ENCODE measurements at regions not wholly inside any gene's neighbourhood (a gene's known extent, or its start where the extent isn't known, plus 50 kb on each side); places are given as distances from the start of the nearest gene placed in this dataset.

DNA sequence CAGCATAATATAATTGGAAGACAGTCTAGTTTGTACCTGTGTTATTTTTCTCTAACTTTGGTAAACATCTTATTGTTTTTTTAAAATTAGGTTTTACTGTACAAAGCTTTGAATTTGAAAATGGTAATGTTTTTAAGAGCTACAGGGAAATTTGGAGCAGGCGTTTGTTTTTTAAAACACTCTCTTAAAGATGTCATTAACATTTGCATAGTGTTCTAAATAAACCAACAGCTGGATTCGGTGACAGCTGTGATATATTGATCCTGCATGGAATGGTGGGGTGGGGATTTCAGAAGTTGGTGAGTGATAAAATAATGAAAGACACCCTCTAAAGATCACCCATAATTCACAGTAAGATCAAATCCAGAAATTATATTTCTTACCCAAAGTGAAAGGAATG lies 97.9 kb upstream of the PRL start:
- H4K20me1 ChIP-seq (ENCODE audit: low read length), result no peaks in the 10 kb centered on the region
- ChIA-PET POLR2A (ENCODE audit: unreplicated experiment) (no interaction called here), CTCF (no interaction called here)
- H3K4me1 ChIP-seq (ENCODE audit: insufficient read depth, low read length), result peaks cover 8% of the 10 kb centered on the region
- no peak for TF ChIP-seq EZH2 (IDR thresholded peaks at IDR 0.05; ENCODE audit: low read length, unreplicated experiment)
- TF ChIP-seq EZH2phosphoT487 (IDR thresholded peaks at IDR 0.05; ENCODE audit: borderline replicate concordance, low read length), result no peak
- TF ChIP-seq, protein P1, sequence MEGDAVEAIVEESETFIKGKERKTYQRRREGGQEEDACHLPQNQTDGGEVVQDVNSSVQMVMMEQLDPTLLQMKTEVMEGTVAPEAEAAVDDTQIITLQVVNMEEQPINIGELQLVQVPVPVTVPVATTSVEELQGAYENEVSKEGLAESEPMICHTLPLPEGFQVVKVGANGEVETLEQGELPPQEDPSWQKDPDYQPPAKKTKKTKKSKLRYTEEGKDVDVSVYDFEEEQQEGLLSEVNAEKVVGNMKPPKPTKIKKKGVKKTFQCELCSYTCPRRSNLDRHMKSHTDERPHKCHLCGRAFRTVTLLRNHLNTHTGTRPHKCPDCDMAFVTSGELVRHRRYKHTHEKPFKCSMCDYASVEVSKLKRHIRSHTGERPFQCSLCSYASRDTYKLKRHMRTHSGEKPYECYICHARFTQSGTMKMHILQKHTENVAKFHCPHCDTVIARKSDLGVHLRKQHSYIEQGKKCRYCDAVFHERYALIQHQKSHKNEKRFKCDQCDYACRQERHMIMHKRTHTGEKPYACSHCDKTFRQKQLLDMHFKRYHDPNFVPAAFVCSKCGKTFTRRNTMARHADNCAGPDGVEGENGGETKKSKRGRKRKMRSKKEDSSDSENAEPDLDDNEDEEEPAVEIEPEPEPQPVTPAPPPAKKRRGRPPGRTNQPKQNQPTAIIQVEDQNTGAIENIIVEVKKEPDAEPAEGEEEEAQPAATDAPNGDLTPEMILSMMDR (conservative IDR thresholded peaks at IDR 0.05; ENCODE audit: low read depth, low read length), result no peak
- no peaks in the 10 kb centered on the region for H3K79me2 ChIP-seq (ENCODE audit: low read length)
- no peak overlapping the region for H3K4me2 ChIP-seq (ENCODE audit: low read length)
- H3K36me3 ChIP-seq (ENCODE audit: low read depth, low read length), result no peaks in the 10 kb centered on the region
- BruUV-seq (replicated peaks), result no TSS peak
- no peaks in the 10 kb centered on the region for H3F3A ChIP-seq (ENCODE audit: low read length, unreplicated experiment)
- intact Hi-C loops (cut with micrococcal nuclease), result no loop called here
- H2AFZ ChIP-seq (ENCODE audit: low read length), result no peak overlapping the region
- H3K27ac ChIP-seq (ENCODE audit: low read length), result no peak overlapping the region
- no peak for ATAC-seq
- no peaks in the 10 kb centered on the region for H3K9me2 ChIP-seq (replicated peaks; ENCODE audit: low read length)
- DNase-seq, result no peak
- H3K9ac ChIP-seq (ENCODE audit: low read length), result no peak overlapping the region
- H3K9me3 ChIP-seq (ENCODE audit: low read length), result no peaks in the 10 kb centered on the region
- no peak overlapping the region for H3K4me3 ChIP-seq (ENCODE audit: low read length)
- no peaks in the 10 kb centered on the region for H3K27me3 ChIP-seq (ENCODE audit: low read length)

- H2AFZ ChIP-seq (ENCODE audit: low read length), result 0 out of 2 replicates have a peak overlapping the region, but pooled peaks have one; percentile 47
- H3K27ac ChIP-seq (ENCODE audit: low read length), result peak overlapping the region; percentile 37
- H3K4me2 ChIP-seq (ENCODE audit: low read length), result peak overlapping the region; percentile 48
- H3K4me1 ChIP-seq (ENCODE audit: insufficient read depth, low read length), result peaks cover 26% of the 10 kb centered on the region
- H3K9me2 ChIP-seq (replicated peaks; ENCODE audit: low read length), result no peaks in the 10 kb centered on the region
- ChIA-PET POLR2A (ENCODE audit: unreplicated experiment) (no interaction called here), CTCF (no interaction called here)
- BruUV-seq (replicated peaks), result no TSS peak
- ATAC-seq, result peak; percentile 100
- TF ChIP-seq, protein P1 (conservative IDR thresholded peaks at IDR 0.05; ENCODE audit: low read depth, low read length), result no peak
- no peak for TF ChIP-seq EZH2phosphoT487 (IDR thresholded peaks at IDR 0.05; ENCODE audit: borderline replicate concordance, low read length)
- TF ChIP-seq EZH2 (IDR thresholded peaks at IDR 0.05; ENCODE audit: low read length, unreplicated experiment), result no peak
- no peak overlapping the region for H3K4me3 ChIP-seq (ENCODE audit: low read length)
- intact Hi-C loops (cut with micrococcal nuclease), result no loop called here
- H3K9me3 ChIP-seq (ENCODE audit: low read length), result no peaks in the 10 kb centered on the region
- H3K9ac ChIP-seq (ENCODE audit: low read length), result no peak overlapping the region
- no peaks in the 10 kb centered on the region for H3F3A ChIP-seq (ENCODE audit: low read length, unreplicated experiment)
- no peaks in the 10 kb centered on the region for H3K79me2 ChIP-seq (ENCODE audit: low read length)
- DNase-seq, result peak; percentile 86
- H3K27me3 ChIP-seq (ENCODE audit: low read length), result no peaks in the 10 kb centered on the region
- H4K20me1 ChIP-seq (ENCODE audit: low read length), result no peaks in the 10 kb centered on the region
- no peaks in the 10 kb centered on the region for H3K36me3 ChIP-seq (ENCODE audit: low read depth, low read length)
Observed at GRCh38 chr6:22399693-22400092, 102.9 kb upstream of the PRL start.

DNA sequence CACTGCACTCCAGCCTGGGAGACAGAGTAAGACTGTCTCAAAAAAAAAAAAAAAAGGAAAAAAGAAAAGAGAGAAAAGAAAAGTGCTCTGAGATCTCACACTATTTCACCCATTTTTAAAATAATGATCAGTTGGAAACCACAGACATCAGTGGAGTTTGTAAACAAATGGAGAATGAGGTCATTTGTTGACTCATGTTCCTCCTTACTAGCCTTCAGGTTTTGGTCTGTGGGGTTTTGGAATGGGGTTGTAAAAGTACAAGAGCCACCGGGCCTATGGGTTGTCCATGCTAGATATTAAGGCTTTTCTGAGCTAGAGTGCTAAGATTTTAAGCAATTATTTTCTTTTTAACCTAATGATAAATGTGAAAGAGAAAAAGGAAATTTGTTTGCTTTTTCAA lies 104.4 kb upstream of the PRL start:
- ChIA-PET POLR2A (ENCODE audit: unreplicated experiment) (no interaction called here), CTCF (no interaction called here)
- Histone ChIP-seq H3K27ac (ENCODE audit: low read length) (0 out of 2 replicates have a peak overlapping the region, but pooled peaks have one; percentile 8), H3K36me3 (ENCODE audit: low read depth, low read length) (no peaks in the 10 kb centered on the region), H3K4me2 (ENCODE audit: low read length) (no peak overlapping the region), H3K4me1 (ENCODE audit: insufficient read depth, low read length) (peaks cover 26% of the 10 kb centered on the region), H3F3A (ENCODE audit: low read length, unreplicated experiment) (no peaks in the 10 kb centered on the region), H3K79me2 (ENCODE audit: low read length) (no peaks in the 10 kb centered on the region), H3K4me3 (ENCODE audit: low read length) (no peak overlapping the region), H3K9ac (ENCODE audit: low read length) (no peak overlapping the region), H3K9me2 (replicated peaks; ENCODE audit: low read length) (no peaks in the 10 kb centered on the region), H3K9me3 (ENCODE audit: low read length) (no peaks in the 10 kb centered on the region), H4K20me1 (ENCODE audit: low read length) (no peaks in the 10 kb centered on the region), H2AFZ (ENCODE audit: low read length) (no peak overlapping the region), H3K27me3 (ENCODE audit: low read length) (no peaks in the 10 kb centered on the region)
- intact Hi-C loops (cut with micrococcal nuclease), result no loop called here
- 0 out of 2 replicates have a peak, but pooled peaks have one; percentile 12 for ATAC-seq
- TF ChIP-seq EZH2 (IDR thresholded peaks at IDR 0.05; ENCODE audit: low read length, unreplicated experiment) (no peak), EZH2phosphoT487 (IDR thresholded peaks at IDR 0.05; ENCODE audit: borderline replicate concordance, low read length) (no peak)
- TF ChIP-seq, protein P1 (conservative IDR thresholded peaks at IDR 0.05; ENCODE audit: low read depth, low read length), result no peak
- BruUV-seq (replicated peaks), result no TSS peak
- DNase-seq, result peak; percentile 49

Measured in PC-3 (cell line).